Calu3 (cell line): ENCODE measurements at regions not wholly inside any gene's neighbourhood (a gene's known extent, or its start where the extent isn't known, plus 50 kb on each side); places are given as distances from the start of the nearest gene placed in this dataset.

Source experiments
- BruUV-seq: library from RNA; stranded (reverse); fragments of 400-500 nt; replicated peaks from 2 replicates; lab custom pipeline; 2021; lab: Mats Ljungman, UMichigan
- CTCF ChIA-PET: fragments of 300-600 bp; sonication (Branson Sonifier 250); formaldehyde crosslinking; loops from one replicate; lab custom pipeline; 2022; ENCODE audit warnings: antibody characterized with exemption; lab: Charles Lee
- DNase-seq: peaks from one replicate; pipeline ENCODE4 v3.0.0; 2022
- H3K27ac Mint-ChIP-seq: one replicate; pipeline ENCODE4 v1.8.0; 2022; ENCODE audit warnings: mixed read lengths; ENCODE audit not compliant: unreplicated experiment
- H3K27me3 Mint-ChIP-seq: one replicate; pipeline ENCODE4 v1.8.0; 2022; ENCODE audit warnings: mixed read lengths; ENCODE audit not compliant: unreplicated experiment
- H3K36me3 Mint-ChIP-seq: one replicate; pipeline ENCODE4 v1.8.0; 2022; ENCODE audit warnings: mild to moderate bottlenecking, moderate library complexity, mixed read lengths; ENCODE audit not compliant: insufficient read depth, unreplicated experiment
- H3K4me1 Mint-ChIP-seq: one replicate; pipeline ENCODE4 v1.8.0; 2022; ENCODE audit warnings: mild to moderate bottlenecking, low read depth, mixed read lengths; ENCODE audit not compliant: unreplicated experiment
- H3K4me3 Mint-ChIP-seq: one replicate; pipeline ENCODE4 v1.8.0; 2022; ENCODE audit warnings: mild to moderate bottlenecking, low read depth, moderate library complexity, mixed read lengths; ENCODE audit not compliant: unreplicated experiment
- H3K9me3 Mint-ChIP-seq: one replicate; pipeline ENCODE4 v1.8.0; 2022; ENCODE audit warnings: low read depth, mixed read lengths; ENCODE audit not compliant: unreplicated experiment
- intact Hi-C: fragments of 100-400 bp; cut with micrococcal nuclease; formaldehyde crosslinking; loops from one replicate; pipeline ENCODE4 v1.10.0; 2022; ENCODE audit not compliant: unreplicated experiment
- TF ChIP-seq, protein P1 (sequence below): fragments of 200-600 bp; IDR thresholded peaks from one replicate; pipeline ENCODE4 v1.8.0; 2022; ENCODE audit warnings: antibody characterized with exemption; ENCODE audit not compliant: unreplicated experiment

DNA sequence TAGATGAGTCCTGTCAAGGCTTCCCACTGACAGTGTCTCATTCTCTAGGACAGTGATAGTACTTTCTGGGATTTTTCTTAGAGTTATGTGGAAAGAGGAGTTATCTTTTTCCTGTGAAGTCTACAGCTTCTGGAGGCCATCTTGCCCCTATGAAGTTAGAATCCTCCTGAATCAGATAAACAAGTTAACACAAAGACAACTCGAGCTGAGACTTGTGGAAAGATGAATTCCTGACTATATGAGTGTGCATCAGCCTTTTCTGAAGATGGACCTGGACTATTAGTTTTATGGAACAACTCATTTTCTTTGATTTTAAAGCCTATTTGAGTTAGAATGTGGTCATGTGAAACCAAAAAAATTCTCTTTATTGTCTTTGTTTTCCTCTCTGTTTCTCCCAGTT is 290.9 kb downstream of the LRRIQ3 start:
- no peak for DNase-seq
- intact Hi-C loops = loop anchor here (5.0 kb wide), 1 partner anchor 90 kb away; no protein-coding TSS in a partner anchor
- Mint-ChIP-seq H3K27me3 (no peaks in the 10 kb centered on the region), H3K27ac (no peak overlapping the region), H3K36me3 (no peaks in the 10 kb centered on the region), H3K4me3 (no peak overlapping the region), H3K4me1 (peaks cover 24% of the 10 kb centered on the region), H3K9me3 (peaks cover 3% of the 10 kb centered on the region)
- BruUV-seq = no TSS peak
- CTCF ChIA-PET = no interaction called here
- TF ChIP-seq, protein P1, sequence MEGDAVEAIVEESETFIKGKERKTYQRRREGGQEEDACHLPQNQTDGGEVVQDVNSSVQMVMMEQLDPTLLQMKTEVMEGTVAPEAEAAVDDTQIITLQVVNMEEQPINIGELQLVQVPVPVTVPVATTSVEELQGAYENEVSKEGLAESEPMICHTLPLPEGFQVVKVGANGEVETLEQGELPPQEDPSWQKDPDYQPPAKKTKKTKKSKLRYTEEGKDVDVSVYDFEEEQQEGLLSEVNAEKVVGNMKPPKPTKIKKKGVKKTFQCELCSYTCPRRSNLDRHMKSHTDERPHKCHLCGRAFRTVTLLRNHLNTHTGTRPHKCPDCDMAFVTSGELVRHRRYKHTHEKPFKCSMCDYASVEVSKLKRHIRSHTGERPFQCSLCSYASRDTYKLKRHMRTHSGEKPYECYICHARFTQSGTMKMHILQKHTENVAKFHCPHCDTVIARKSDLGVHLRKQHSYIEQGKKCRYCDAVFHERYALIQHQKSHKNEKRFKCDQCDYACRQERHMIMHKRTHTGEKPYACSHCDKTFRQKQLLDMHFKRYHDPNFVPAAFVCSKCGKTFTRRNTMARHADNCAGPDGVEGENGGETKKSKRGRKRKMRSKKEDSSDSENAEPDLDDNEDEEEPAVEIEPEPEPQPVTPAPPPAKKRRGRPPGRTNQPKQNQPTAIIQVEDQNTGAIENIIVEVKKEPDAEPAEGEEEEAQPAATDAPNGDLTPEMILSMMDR = no peak

DNA sequence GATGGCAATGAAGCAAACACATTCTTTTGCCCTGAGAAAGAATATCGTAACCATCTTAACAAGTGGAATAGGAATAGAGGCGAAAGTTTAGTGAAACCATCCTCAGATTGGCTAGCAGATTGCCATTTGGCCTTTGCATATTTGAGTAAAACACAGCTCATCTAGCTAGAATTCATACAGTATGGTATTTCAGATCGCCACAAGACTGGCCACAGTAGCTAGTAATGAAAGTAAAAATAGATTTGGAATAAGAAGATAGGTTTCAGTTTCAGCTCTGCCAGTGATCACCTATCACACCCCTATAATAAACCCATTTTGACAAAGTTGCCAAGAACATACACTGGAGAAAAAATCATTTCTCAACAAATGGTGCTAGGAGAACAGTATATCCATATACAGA is 294.9 kb downstream of the LRRIQ3 start:
- TF ChIP-seq, protein P1 = no peak
- BruUV-seq = no TSS peak
- peaks cover 13% of the 10 kb centered on the region for H3K4me1 Mint-ChIP-seq
- no peaks in the 10 kb centered on the region for H3K27me3 Mint-ChIP-seq
- DNase-seq = no peak
- H3K9me3 Mint-ChIP-seq = no peaks in the 10 kb centered on the region
- H3K36me3 Mint-ChIP-seq = no peaks in the 10 kb centered on the region
- intact Hi-C loops = no loop called here
- H3K4me3 Mint-ChIP-seq = no peak overlapping the region
- H3K27ac Mint-ChIP-seq = no peak overlapping the region
- CTCF ChIA-PET = no interaction called here

DNA sequence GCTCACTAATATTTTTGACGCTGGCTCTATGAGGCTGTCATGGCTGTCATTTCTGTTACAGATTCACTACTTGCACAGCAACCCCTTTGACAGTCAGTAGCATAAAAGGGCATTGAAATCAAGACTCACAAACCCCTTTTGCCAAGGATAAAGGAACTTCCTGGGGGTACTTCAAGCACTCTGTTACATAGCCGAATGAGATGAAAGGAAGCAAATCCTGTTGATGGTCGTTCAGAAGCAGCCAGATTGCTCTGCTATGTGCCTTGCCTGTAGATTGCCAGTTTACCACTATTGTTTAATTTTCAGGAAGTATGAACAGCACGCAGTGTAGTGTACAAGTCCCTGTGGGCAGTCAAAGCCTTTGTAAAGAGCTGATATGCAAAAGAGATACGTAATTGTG is 296.2 kb downstream of the LRRIQ3 start:
- H3K36me3 Mint-ChIP-seq = no peaks in the 10 kb centered on the region
- peaks cover 12% of the 10 kb centered on the region for H3K4me1 Mint-ChIP-seq
- intact Hi-C loops = no loop called here
- H3K27ac Mint-ChIP-seq = no peak overlapping the region
- CTCF ChIA-PET = no interaction called here
- BruUV-seq = no TSS peak
- DNase-seq = no peak
- no peaks in the 10 kb centered on the region for H3K9me3 Mint-ChIP-seq
- TF ChIP-seq, protein P1 = no peak
- no peaks in the 10 kb centered on the region for H3K27me3 Mint-ChIP-seq
- no peak overlapping the region for H3K4me3 Mint-ChIP-seq

DNA sequence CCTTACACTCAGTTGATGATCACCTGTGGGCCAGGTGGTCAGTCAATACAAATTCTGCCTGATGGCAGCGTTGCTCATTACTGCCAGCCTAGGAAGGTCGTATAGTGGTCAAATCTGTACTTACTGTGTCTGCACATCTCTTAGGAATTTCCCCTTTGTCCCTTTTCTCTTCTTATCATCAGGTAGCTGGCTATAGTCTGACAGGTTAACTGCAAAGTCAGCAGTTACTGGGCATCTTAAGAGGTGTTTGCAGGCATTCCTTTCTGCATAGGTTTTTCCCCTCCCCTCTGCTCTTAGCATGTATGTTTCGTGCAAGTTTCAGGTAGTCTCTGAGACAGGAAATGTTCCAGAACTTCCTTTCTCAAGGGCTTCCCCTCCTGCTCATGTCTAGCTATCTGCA is 298.7 kb downstream of the LRRIQ3 start:
- no peaks in the 10 kb centered on the region for H3K27me3 Mint-ChIP-seq
- TF ChIP-seq, protein P1 = no peak
- H3K36me3 Mint-ChIP-seq = no peaks in the 10 kb centered on the region
- CTCF ChIA-PET = no interaction called here
- intact Hi-C loops = no loop called here
- H3K9me3 Mint-ChIP-seq = no peaks in the 10 kb centered on the region
- H3K27ac Mint-ChIP-seq = no peak overlapping the region
- no peak overlapping the region for H3K4me3 Mint-ChIP-seq
- BruUV-seq = no TSS peak
- H3K4me1 Mint-ChIP-seq = no peaks in the 10 kb centered on the region
- no peak for DNase-seq

DNA sequence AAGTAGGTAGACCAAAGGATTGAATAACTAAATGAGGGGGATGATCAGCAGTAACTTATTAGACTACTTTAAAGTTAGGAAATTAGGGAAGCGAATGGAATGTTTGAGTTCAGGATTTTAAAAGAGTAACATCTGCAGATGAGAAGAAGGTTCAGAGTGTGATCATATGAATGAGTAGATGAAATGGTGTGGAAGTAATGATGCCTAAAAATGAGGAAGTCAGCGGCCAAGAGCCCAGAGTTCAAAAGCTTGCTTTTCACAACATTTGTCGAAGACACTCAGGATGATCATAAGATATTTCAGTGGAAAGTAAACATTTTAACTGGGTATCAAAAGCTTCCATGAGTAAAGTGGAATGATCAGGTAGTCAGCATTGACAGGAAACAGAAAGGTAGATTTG is 299.4 kb downstream of the LRRIQ3 start:
- intact Hi-C loops = no loop called here
- Mint-ChIP-seq H3K9me3 (no peaks in the 10 kb centered on the region), H3K27me3 (no peaks in the 10 kb centered on the region), H3K36me3 (no peaks in the 10 kb centered on the region), H3K4me1 (no peaks in the 10 kb centered on the region), H3K4me3 (no peak overlapping the region), H3K27ac (no peak overlapping the region)
- DNase-seq = no peak
- TF ChIP-seq, protein P1 = no peak
- BruUV-seq = no TSS peak
- CTCF ChIA-PET = no interaction called here
